ENCODE measurements at regions not wholly inside any gene's neighbourhood (a gene's known extent, or its start where the extent isn't known, plus 50 kb on each side); places are given as distances from the start of the nearest gene placed in this dataset.

- TF ChIP-seq EGR1 (IDR thresholded peaks at IDR 0.05; ENCODE audit: low read depth) (no peak), CEBPB (IDR thresholded peaks at IDR 0.05; ENCODE audit: low read depth) (no peak), ZBTB33 (IDR thresholded peaks at IDR 0.05; ENCODE audit: extremely low read depth, insufficient replicate concordance, low read length) (no peak), SP1 (IDR thresholded peaks at IDR 0.05; ENCODE audit: low read depth) (no peak), SRF (IDR thresholded peaks at IDR 0.05; ENCODE audit: low read depth) (no peak), CBX3 (IDR thresholded peaks at IDR 0.05; ENCODE audit: low read depth) (no peak), MAX (IDR thresholded peaks at IDR 0.05) (no peak)
- no peak overlapping the region for H2AFZ ChIP-seq (ENCODE audit: low read depth, low read length, poor library complexity, severe bottlenecking)
- H3K27ac ChIP-seq (ENCODE audit: low read depth, low read length), result no peak overlapping the region
- no peaks in the 10 kb centered on the region for H4K20me1 ChIP-seq (ENCODE audit: insufficient read depth)
- H3K4me3 ChIP-seq (replicated peaks in 1 of 2; ENCODE audit: low read depth in 1 of 2, low read length in 2 of 2), result no peak overlapping the region
- no TSS peak for BruUV-seq (replicated peaks)
- intact Hi-C loops (cut with micrococcal nuclease), result no loop called here
- no peaks in the 10 kb centered on the region for H3K27me3 ChIP-seq (ENCODE audit: insufficient read depth, low read length)
- no peak overlapping the region for H3K9ac ChIP-seq (ENCODE audit: low read length)
- H3K9me3 ChIP-seq (ENCODE audit: control insufficient read depth in 1 of 2, insufficient read depth in 1 of 2, low read depth in 1 of 2, low read length in 2 of 2), result no peaks in the 10 kb centered on the region
- H3K79me2 ChIP-seq (ENCODE audit: insufficient read depth, low read length), result no peaks in the 10 kb centered on the region
- RAD21 ChIA-PET (ENCODE audit: low non-redundant PET in 1 of 2, low total read pairs in 2 of 2, uncharacterized antibody in 2 of 2, unreplicated experiment in 2 of 2), result no interaction called here
- peak overlapping the region; percentile 62; the same call in 1 of the 2 replicates for H3K4me2 ChIP-seq (ENCODE audit: low read length)
- no peaks in the 10 kb centered on the region for H3K9me2 ChIP-seq (ENCODE audit: insufficient read depth)
- ATAC-seq, result no peak
- CTCF ChIA-PET, result interaction anchor here (1.4 to 2.5 kb wide), 6 partner anchors 11 to 95 kb away, joined by 4 to 26 read pairs (median 8); no protein-coding TSS in a partner anchor
- peaks cover 4 to 12% of the 10 kb centered on the region in 2 experiments; a peak in 3 of 4 replicates for H3K4me1 ChIP-seq (ENCODE audit: control insufficient read depth in 1 of 2, insufficient read depth in 2 of 2, low read length in 2 of 2)
- no peak for DNase-seq (ENCODE audit: low read depth, low spot score)
- POLR2A ChIA-PET, result no interaction called here
- H3K36me3 ChIP-seq (ENCODE audit: control insufficient read depth in 1 of 2, insufficient read depth in 2 of 2, low read length in 2 of 2), result no peaks in the 10 kb centered on the region
These were observed 129.4 kb upstream of the TOP3B start for GRCh38 chr22:22111983-22112382.

- H3K4me1 ChIP-seq (ENCODE audit: control insufficient read depth in 1 of 2, insufficient read depth in 2 of 2, low read length in 2 of 2), result peaks cover 4 to 12% of the 10 kb centered on the region in 2 experiments; a peak in 3 of 4 replicates
- no peaks in the 10 kb centered on the region for H3K9me2 ChIP-seq (ENCODE audit: insufficient read depth)
- POLR2A ChIA-PET, result no interaction called here
- H2AFZ ChIP-seq (ENCODE audit: low read depth, low read length, poor library complexity, severe bottlenecking), result peak overlapping the region; percentile 91
- H3K4me2 ChIP-seq (ENCODE audit: low read length), result peak overlapping the region; percentile 62
- no TSS peak for BruUV-seq (replicated peaks)
- H3K27ac ChIP-seq (ENCODE audit: low read depth, low read length), result no peak overlapping the region
- RAD21 ChIA-PET (ENCODE audit: low non-redundant PET in 1 of 2, low total read pairs in 2 of 2, uncharacterized antibody in 2 of 2, unreplicated experiment in 2 of 2), result no interaction called here
- no peaks in the 10 kb centered on the region for H3K9me3 ChIP-seq (ENCODE audit: control insufficient read depth in 1 of 2, insufficient read depth in 1 of 2, low read depth in 1 of 2, low read length in 2 of 2)
- no peak overlapping the region; the same call in 1 of the 2 replicates for H3K9ac ChIP-seq (ENCODE audit: low read length)
- CTCF ChIA-PET, result interaction anchor here (0.6 to 2.5 kb wide), 18 partner anchors 9 to 139 kb away, joined by 3 to 26 read pairs (median 4); no protein-coding TSS in a partner anchor
- no peak for DNase-seq (ENCODE audit: low read depth, low spot score)
- H3K36me3 ChIP-seq (ENCODE audit: control insufficient read depth in 1 of 2, insufficient read depth in 2 of 2, low read length in 2 of 2), result no peaks in the 10 kb centered on the region
- peak; percentile 64 for ATAC-seq
- no peak overlapping the region for H3K4me3 ChIP-seq (replicated peaks in 1 of 2; ENCODE audit: low read depth in 1 of 2, low read length in 2 of 2)
- intact Hi-C loops (cut with micrococcal nuclease), result no loop called here
- no peaks in the 10 kb centered on the region for H3K79me2 ChIP-seq (ENCODE audit: insufficient read depth, low read length)
- no peaks in the 10 kb centered on the region for H3K27me3 ChIP-seq (ENCODE audit: insufficient read depth, low read length)
- H4K20me1 ChIP-seq (ENCODE audit: insufficient read depth), result no peaks in the 10 kb centered on the region
- no peak for TF ChIP-seq RAD21 (IDR thresholded peaks at IDR 0.05; ENCODE audit: low read depth)
- TF ChIP-seq REST (IDR thresholded peaks at IDR 0.05; ENCODE audit: low read depth), result no peak
- no peak for TF ChIP-seq JUND (IDR thresholded peaks at IDR 0.05)
- TF ChIP-seq ATF3 (IDR thresholded peaks at IDR 0.05), result no peak
- no peak for TF ChIP-seq POLR2A (IDR thresholded peaks at IDR 0.05; ENCODE audit: borderline replicate concordance, extremely low read depth, insufficient read depth, insufficient read length)
- TF ChIP-seq YY1 (IDR thresholded peaks at IDR 0.05; ENCODE audit: extremely low read depth, insufficient replicate concordance, low read depth, low read length), result no peak
- TF ChIP-seq CEBPB (IDR thresholded peaks at IDR 0.05; ENCODE audit: low read depth), result no peak
These were observed 128.7 kb upstream of the TOP3B start for GRCh38 chr22:22111267-22111751.
